ENCODE measurements at regions not wholly inside any gene's neighbourhood (a gene's known extent, or its start where the extent isn't known, plus 50 kb on each side); places are given as distances from the start of the nearest gene placed in this dataset.

GRCh38 chr5:38113880-38114279 is 144.5 kb upstream of the EGFLAM start:
- H3K27ac ChIP-seq, result no peak overlapping the region
- TF ChIP-seq CTCF (IDR thresholded peaks at IDR 0.05), result no peak
- TF ChIP-seq ZFX (IDR thresholded peaks at IDR 0.05; ENCODE audit: borderline replicate concordance), result no peak

- H3K27ac ChIP-seq, result no peak overlapping the region
- TF ChIP-seq CTCF (IDR thresholded peaks at IDR 0.05) (no peak), ZFX (IDR thresholded peaks at IDR 0.05; ENCODE audit: borderline replicate concordance) (no peak)
Observed at GRCh38 chr5:38113456-38113855, 144.9 kb upstream of the EGFLAM start.

- no peak overlapping the region for H3K27ac ChIP-seq
- TF ChIP-seq ZFX (IDR thresholded peaks at IDR 0.05; ENCODE audit: borderline replicate concordance) (no peak), CTCF (IDR thresholded peaks at IDR 0.05) (no peak)
Observed at GRCh38 chr5:38112938-38113337, 145.4 kb upstream of the EGFLAM start.

- no peak overlapping the region for H3K27ac ChIP-seq
- TF ChIP-seq ZFX (IDR thresholded peaks at IDR 0.05; ENCODE audit: borderline replicate concordance), result no peak
- TF ChIP-seq CTCF (IDR thresholded peaks at IDR 0.05), result no peak
Observed at GRCh38 chr5:38110130-38110529, 148.2 kb upstream of the EGFLAM start.

GRCh38 chr5:38107096-38107495 is 151.3 kb upstream of the EGFLAM start:
- TF ChIP-seq CTCF (IDR thresholded peaks at IDR 0.05) (no peak), ZFX (IDR thresholded peaks at IDR 0.05; ENCODE audit: borderline replicate concordance) (no peak)
- H3K27ac ChIP-seq, result no peak overlapping the region

GRCh38 chr5:38105801-38106200 is 152.6 kb upstream of the EGFLAM start:
- no peak overlapping the region for H3K27ac ChIP-seq

GRCh38 chr5:38105231-38105570 is 153.2 kb upstream of the EGFLAM start:
- H3K27ac ChIP-seq, result no peak overlapping the region
- TF ChIP-seq ZFX (IDR thresholded peaks at IDR 0.05; ENCODE audit: borderline replicate concordance) (no peak), CTCF (IDR thresholded peaks at IDR 0.05) (no peak)

More at GRCh38 chr5:38105801-38106200, 152.6 kb upstream of the EGFLAM start:
- no peak for TF ChIP-seq CTCF (IDR thresholded peaks at IDR 0.05)
- TF ChIP-seq ZFX (IDR thresholded peaks at IDR 0.05; ENCODE audit: borderline replicate concordance), result no peak

Measured in 22Rv1 (cell line).